Upper lobe of right lung (tissue), 1 donor: ENCODE measurements at regions not wholly inside any gene's neighbourhood (a gene's known extent, or its start where the extent isn't known, plus 50 kb on each side); places are given as distances from the start of the nearest gene placed in this dataset.
"Not testable (repeated sequence)": the region's sequence is repeated elsewhere in the genome, so short reads cannot be mapped to it uniquely, and the experiment has no call there.

Source experiments
- ATAC-seq: fragments of 200-7000 bp; cut with Tn5 transposase; one replicate; pipeline ENCODE4 v1.9.1; 2020; ENCODE audit warnings: mild to moderate bottlenecking, moderate library complexity
- DNase-seq: peaks from one replicate; pipeline ENCODE4 v3.0.0-alpha.2; 2020
- H3K27ac ChIP-seq: fragments of 200-600 bp; one replicate; pipeline ENCODE4 v1.8.0; 2022
- H3K27me3 ChIP-seq: fragments of 200-600 bp; one replicate; pipeline ENCODE4 v1.8.0; 2022; ENCODE audit warnings: mild to moderate bottlenecking
- H3K36me3 ChIP-seq: fragments of 200-600 bp; one replicate; pipeline ENCODE4 v1.8.0; 2022
- H3K4me1 ChIP-seq: fragments of 200-600 bp; one replicate; pipeline ENCODE4 v1.8.0; 2022
- H3K4me3 ChIP-seq: fragments of 200-600 bp; one replicate; pipeline ENCODE4 v1.8.0; 2022; ENCODE audit warnings: mild to moderate bottlenecking
- H3K9me3 ChIP-seq: fragments of 200-600 bp; one replicate; pipeline ENCODE4 v1.8.0; 2022
- intact Hi-C: fragments of 100-400 bp; cut with DNase I; formaldehyde crosslinking; loops from one replicate; pipeline ENCODE4 v1.11.0; 2022
- TF ChIP-seq, protein P1 (sequence below): fragments of 200-600 bp; IDR thresholded peaks from one replicate; pipeline ENCODE4 v1.8.0; 2022; ENCODE audit warnings: antibody characterized with exemption
- donor health status: DM: no; HTN: yes; CAD: no; lungs with severe emphysema.

DNA sequence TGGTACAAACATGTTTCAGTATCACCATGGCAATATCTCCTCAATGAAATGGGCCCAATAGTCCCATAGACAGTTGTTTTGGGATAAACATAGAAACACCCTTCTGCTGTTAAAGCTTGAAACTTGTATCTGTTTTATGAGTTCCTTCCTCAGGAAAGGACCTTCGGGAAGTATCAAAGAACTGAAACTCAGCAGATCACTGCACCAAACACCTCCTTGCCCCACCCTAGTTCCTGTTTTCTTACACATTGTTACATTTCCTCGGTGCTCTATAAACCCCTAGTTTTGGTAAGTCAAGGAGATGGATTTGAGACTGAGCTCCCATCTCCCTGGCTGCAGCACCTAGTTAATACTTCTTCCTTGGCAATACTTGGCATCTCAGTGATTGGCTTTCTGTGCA, 73.8 kb upstream of the ECI2 start:
- no peaks in the 10 kb centered on the region for H3K27me3 ChIP-seq
- no peaks in the 10 kb centered on the region for H3K36me3 ChIP-seq
- no peaks in the 10 kb centered on the region for H3K9me3 ChIP-seq
- intact Hi-C loops, result no loop called here
- H3K4me1 ChIP-seq, result no peaks in the 10 kb centered on the region
- H3K27ac ChIP-seq, result no peak overlapping the region
- TF ChIP-seq, protein P1, sequence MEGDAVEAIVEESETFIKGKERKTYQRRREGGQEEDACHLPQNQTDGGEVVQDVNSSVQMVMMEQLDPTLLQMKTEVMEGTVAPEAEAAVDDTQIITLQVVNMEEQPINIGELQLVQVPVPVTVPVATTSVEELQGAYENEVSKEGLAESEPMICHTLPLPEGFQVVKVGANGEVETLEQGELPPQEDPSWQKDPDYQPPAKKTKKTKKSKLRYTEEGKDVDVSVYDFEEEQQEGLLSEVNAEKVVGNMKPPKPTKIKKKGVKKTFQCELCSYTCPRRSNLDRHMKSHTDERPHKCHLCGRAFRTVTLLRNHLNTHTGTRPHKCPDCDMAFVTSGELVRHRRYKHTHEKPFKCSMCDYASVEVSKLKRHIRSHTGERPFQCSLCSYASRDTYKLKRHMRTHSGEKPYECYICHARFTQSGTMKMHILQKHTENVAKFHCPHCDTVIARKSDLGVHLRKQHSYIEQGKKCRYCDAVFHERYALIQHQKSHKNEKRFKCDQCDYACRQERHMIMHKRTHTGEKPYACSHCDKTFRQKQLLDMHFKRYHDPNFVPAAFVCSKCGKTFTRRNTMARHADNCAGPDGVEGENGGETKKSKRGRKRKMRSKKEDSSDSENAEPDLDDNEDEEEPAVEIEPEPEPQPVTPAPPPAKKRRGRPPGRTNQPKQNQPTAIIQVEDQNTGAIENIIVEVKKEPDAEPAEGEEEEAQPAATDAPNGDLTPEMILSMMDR, result no peak
- DNase-seq, result no peak
- no peak overlapping the region for H3K4me3 ChIP-seq
- no peak for ATAC-seq

DNA sequence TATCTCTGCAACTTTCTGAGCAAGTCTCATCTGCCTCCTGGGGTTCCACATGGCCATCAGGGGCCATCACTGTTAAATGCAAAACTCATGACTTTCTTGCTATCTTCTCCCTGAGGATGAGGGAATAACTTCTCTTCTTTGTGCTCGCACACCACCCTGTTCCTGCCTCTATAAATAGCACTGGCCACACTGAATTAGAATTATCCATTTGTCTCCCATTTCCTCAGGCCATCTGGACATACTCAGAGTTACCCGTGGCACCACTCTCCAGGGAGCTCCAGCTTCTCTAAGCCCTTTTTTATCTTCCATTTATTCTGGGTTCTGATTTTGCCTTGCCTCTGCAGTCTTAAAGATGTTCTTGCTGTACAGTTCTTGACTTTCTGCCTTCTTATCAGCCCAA, 72.8 kb upstream of the ECI2 start:
- intact Hi-C loops, result no loop called here
- H3K36me3 ChIP-seq, result no peaks in the 10 kb centered on the region
- H3K4me3 ChIP-seq, result no peak overlapping the region
- TF ChIP-seq, protein P1, result no peak
- no peak for DNase-seq
- H3K4me1 ChIP-seq, result no peaks in the 10 kb centered on the region
- no peaks in the 10 kb centered on the region for H3K9me3 ChIP-seq
- no peak overlapping the region for H3K27ac ChIP-seq
- no peak for ATAC-seq
- H3K27me3 ChIP-seq, result no peaks in the 10 kb centered on the region

DNA sequence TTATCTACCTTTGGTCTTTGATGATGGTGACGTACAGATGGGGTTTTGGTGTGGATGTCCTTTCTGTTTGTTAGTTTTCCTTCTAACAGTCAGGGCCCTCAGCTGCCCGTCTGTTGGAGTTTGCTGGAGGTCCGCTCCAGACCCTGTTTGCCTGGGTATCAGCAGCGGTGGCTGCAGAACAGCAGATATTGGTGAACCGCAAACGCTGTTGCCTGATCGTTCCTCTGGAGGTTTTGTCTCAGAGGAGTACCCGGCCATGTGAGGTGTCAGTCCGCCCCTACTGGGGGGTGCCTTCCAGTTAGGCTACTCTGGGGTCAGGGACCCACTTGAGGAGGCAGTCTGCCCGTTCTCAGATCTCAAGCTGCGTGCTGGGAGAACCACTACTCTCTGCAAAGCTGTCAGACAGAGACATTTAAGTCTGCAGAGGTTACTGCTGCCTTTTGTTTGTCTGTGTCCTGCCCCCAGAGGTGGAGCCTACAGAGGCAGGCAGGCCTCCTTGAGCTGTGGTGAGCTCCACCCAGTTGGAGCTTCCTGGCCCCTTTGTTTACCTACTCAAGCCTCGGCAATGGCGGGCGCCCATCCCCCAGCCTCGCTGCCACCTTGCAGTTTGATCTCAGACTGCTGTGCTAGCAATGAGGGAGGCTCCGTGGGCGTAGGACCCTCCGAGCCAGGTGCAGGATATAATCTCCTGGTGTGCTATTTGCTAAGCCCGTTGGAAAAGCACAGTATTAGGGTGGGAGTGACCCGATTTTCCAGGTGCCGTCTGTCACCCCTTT, 68.5 kb upstream of the ECI2 start:
- ATAC-seq, intact Hi-C loops, H3K4me1 ChIP-seq, H3K4me3 ChIP-seq, H3K27ac ChIP-seq, DNase-seq, H3K36me3 ChIP-seq, H3K27me3 ChIP-seq, H3K9me3 ChIP-seq: not testable (repeated sequence)

DNA sequence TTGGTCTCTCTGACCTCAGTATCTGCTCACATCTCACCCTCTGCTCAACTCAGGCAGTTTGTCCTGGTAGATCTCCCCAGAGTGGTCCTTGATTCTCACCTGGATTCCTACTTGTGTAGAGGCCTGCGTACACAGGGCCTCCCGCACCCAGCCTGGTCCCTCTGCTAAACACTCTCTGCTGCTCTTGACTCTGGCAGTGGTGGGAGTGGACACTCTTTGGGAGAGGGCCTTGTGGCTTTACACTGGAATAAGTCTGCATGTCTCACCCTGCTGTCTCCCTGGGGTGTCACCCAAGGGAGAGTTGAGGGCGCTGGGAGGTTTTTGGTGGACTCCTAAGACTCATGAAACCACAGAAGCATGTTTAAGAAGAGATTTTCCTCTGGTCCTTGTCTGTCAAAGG, 57.3 kb upstream of the ECI2 start:
- no peaks in the 10 kb centered on the region for H3K27me3 ChIP-seq
- intact Hi-C loops, result no loop called here
- no peak overlapping the region for H3K4me3 ChIP-seq
- no peaks in the 10 kb centered on the region for H3K4me1 ChIP-seq
- TF ChIP-seq, protein P1, result no peak
- ATAC-seq (no peak), DNase-seq (no peak)
- no peaks in the 10 kb centered on the region for H3K9me3 ChIP-seq
- H3K27ac ChIP-seq, result no peak overlapping the region
- H3K36me3 ChIP-seq, result no peaks in the 10 kb centered on the region

DNA sequence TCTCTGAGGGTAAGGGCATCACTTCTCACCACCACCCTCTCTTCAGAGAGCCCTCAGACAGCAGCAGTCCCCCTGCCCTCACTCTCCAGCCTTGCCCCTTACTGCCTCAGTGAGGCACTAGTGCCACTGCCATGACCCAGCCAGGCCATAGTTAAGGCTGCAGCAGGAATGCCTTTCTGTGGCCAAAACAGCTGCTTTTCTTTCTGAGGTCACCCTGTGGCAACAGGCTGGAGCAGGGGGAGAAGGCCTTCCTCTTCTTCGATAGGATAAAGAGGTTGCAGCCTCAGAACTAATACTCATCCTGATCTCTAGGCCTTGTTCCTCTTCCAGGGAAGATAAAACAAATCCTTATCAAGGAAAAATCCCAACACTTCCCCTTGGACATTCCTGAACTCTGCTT, 56.8 kb upstream of the ECI2 start:
- intact Hi-C loops, result no loop called here
- Histone ChIP-seq H3K36me3 (no peaks in the 10 kb centered on the region), H3K4me3 (no peak overlapping the region), H3K27me3 (no peaks in the 10 kb centered on the region), H3K4me1 (no peaks in the 10 kb centered on the region), H3K9me3 (no peaks in the 10 kb centered on the region), H3K27ac (no peak overlapping the region)
- ATAC-seq (no peak), DNase-seq (no peak)
- TF ChIP-seq, protein P1, result no peak

DNA sequence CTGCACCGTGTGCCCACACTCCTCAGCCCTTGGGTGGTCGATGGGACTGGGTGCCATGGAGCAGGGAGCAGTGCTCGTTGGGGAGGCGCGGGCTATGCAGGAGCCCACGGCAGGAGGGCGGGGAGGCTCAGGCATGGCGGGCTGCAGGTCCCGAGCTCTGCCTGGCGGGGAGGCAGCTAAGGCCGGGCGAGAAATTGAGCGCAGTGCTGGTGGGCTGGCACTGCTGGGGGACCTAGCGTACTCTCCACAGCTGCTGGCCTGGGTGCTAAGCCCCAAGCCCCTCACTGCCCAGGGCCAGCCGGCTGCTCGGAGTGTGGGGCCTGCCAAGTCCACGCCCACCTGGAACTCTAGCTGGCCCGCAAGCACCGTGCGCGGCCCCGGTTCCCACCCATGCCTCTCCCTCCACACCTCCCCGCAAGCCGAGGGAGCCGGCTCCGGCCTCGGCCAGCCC, 55.9 kb upstream of the ECI2 start:
- TF ChIP-seq, protein P1, result no peak
- DNase-seq (no peak), ATAC-seq (no peak)
- no peak overlapping the region for H3K27ac ChIP-seq
- no peaks in the 10 kb centered on the region for H3K4me1 ChIP-seq
- H3K4me3 ChIP-seq, result no peak overlapping the region
- intact Hi-C loops, result no loop called here
- no peaks in the 10 kb centered on the region for H3K27me3 ChIP-seq
- H3K9me3 ChIP-seq, result no peaks in the 10 kb centered on the region
- H3K36me3 ChIP-seq, result no peaks in the 10 kb centered on the region
